IPS DF 4.7 (cell line): ENCODE measurements at regions not wholly inside any gene's neighbourhood (a gene's known extent, or its start where the extent isn't known, plus 50 kb on each side); places are given as distances from the start of the nearest gene placed in this dataset.

Source experiments
- DNase-seq: peaks from one replicate; pipeline ENCODE4 v3.0.0-alpha.2; 2013; ENCODE audit warnings: low spot score; ENCODE audit errors: extremely low read depth

GRCh38 chr15:70212286-70212962, 114.7 kb upstream of the TLE3 start:
- DNase-seq = no peak

DNA sequence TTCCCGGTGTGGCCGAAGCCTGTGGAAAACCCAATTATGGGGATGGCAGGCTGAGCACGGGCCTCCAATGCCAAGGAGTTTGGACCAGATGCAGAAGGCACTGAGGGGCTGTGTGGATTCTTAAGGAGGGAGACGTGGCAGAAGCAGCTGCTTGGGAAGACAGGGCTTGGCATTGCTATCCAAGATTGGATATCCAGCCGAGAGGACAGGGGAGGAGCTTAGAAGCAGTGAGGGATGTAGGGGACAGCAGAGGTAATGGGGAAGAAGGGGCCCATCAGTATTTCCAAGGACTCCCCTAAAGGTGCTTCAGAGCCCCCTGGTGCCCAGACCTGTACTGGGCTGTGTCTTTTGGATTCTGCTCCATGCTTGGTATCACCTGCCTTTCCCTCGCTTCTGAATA, 112.8 kb upstream of the TLE3 start:
- DNase-seq = no peak

GRCh38 chr15:70210076-70210475, 112.4 kb upstream of the TLE3 start:
- no peak for DNase-seq

GRCh38 chr15:70209499-70209898, 111.8 kb upstream of the TLE3 start:
- no peak for DNase-seq

DNA sequence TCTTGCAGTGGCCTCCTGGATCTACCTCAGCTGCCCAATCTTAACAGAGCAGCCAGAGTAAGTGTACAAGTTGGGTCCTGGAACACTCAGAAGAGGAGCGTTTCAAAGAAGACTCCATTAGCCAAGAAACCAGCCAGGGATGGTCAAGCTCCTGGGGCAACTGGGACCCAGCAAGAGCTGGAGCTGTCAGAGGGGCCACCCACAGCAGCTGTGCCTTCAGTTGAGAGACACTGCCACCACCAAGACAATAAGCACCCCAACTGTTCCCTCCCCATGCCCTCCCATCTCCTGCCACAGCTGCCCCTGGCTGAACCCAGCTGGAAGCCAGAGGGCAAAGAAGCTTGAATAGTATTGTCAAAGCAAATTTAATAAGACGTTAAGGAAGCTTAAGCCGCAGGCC, 110.6 kb upstream of the TLE3 start:
- DNase-seq = no peak

- DNase-seq = no peak
These were observed 109.0 kb upstream of the TLE3 start for GRCh38 chr15:70206668-70207067.

GRCh38 chr15:70204652-70205051, 106.9 kb upstream of the TLE3 start:
- DNase-seq = no peak

DNA sequence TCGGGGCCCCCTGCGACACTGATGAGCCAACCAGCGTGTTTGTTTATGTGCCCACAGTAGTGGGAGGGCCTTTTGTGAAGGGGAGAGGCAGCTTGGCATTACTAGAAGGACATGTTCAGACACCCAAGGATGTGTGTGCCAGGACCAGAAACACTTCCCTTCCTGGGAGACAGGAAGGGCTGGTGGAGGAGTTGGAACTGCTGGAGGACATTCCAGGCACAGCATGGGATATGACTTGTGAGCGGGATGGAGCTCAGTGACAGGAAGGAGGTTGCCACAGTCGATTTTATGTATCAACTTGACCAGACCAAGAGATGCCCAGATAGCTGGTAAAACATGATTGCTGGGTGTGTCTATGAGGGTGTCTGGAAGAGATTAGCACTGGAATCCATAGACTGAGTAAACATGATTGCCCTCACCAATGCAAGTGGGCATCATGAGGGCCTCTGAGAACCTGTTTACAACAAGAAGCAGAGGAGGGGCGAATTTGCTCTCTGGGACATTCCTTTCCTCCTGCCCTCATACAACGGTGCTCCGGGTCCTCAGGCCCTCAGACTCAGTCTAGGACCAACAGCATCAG, 106.4 kb upstream of the TLE3 start:
- no peak for DNase-seq

DNA sequence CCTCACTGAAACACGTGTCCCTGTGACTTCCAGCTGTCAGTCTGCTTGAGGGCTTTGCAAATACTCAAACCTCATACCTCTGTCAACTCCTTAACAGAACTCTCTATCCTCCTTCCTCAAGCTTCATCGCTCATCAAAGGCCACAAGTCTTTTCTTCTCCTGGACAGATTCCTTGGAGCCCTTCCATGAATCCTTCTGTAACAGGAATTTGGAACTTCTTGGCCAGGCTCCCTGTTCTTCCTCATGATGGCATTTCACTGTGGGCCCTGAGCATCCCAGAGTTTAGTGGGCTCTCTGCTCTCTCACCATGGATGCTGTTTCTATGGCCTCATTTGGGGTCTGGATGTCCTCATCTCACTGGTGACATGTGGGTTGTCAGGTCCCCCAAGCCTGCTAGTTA, 105.0 kb upstream of the TLE3 start:
- DNase-seq = no peak

DNA sequence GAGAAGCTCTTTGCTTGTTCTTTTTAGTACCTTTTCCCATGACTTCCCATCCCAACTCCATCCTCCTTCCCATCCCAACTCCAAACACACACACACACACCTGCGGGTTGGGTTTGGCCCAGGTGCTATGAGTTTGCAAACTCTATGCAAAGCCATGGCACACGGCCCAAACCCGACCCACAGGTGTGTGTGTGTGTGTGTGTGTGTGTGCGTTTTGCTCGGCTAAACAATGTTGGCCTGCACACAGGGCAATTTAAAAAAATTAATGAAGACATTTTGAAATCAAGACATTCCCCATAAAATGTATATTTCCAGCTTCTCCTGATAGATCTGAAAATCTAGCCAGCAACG, 103.7 kb upstream of the TLE3 start:
- DNase-seq = no peak

DNA sequence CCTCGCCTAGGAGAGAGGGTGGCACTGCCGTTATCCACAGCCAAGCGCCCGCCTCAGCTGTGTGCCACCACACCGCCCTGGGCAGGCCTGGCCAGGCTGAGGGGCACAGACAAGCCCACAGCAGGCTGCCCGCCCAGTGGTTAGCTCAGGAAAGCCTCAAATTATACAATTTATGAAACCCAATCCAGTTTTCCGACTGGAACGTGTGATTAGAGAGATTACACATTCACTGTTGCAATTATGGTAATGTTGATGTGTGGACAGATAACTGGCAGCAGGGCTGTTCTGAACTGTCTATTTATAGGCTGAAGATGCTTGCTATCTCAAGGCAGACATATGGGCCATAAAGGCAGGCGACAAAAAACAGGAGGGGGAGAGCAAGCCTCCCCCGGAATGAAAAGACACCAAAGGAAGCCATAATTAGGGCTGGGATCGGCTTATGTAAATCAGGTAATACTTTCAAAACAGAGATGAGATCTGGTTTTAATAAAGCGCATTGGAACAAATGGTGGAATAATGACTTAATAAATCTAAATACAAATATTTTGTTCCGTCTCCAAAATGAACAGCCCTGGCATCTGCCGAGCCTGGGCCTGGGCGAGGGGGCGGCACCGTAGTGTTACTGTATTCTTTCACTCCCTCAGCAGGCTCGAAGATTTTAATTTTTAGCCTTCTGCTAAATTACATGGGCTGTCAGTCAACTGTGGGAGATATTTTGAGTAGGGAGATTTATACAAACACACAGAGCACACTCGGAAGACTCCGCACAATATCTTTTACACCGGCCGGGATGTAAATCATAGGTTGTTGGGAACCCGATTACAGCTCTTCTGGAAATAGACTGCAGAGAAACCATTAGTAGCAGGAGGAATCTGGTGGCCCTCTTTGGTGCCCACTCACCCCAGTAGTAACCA, 103.1 kb upstream of the TLE3 start:
- no peak for DNase-seq

DNA sequence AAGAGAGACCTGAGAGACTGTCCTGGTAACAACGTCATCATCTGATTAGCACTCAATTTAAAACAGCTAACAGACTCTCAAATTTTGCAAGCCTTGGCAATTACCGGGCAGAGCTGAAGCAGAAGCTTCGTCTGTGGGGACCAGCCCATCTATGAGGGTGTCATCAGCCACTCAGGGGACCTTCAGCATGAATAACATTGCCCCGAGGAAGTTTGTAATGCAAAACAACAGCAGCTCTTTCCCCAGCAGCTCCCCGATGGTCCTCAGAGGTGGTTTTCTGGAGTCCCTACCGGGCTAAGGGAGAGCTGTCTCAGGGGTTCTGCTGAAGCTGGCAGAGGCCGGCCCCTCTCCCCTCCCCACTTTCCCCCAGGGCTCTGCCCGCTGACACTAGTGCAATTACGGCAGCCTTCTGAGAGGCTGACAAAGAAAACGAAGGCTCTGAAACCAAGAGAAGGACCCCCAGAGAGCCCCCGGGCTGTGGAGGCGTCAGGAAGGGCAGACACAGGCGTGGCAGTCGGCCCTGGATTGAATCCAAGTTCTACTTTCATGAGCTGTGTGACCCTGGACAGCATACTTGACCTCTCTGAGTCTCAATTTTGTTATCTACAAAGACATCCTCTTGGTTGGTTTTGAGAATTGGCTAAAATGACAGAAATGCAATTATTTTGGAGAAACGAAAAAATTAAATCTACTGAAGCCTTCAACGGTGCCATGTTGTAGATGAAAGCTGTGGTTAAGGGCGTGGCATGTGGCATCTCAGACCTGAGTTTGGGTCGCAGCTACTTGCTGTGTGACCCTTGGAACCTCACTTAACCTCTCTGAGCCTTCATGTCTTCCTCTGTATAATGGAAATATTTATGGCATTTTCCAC, 102.1 kb upstream of the TLE3 start:
- no peak for DNase-seq

GRCh38 chr15:70199124-70199482, 101.4 kb upstream of the TLE3 start:
- DNase-seq = no peak

- no peak for DNase-seq
These were observed 100.9 kb upstream of the TLE3 start for GRCh38 chr15:70198441-70199123.

- no peak for DNase-seq
These were observed 100.2 kb upstream of the TLE3 start for GRCh38 chr15:70197945-70198361.

DNA sequence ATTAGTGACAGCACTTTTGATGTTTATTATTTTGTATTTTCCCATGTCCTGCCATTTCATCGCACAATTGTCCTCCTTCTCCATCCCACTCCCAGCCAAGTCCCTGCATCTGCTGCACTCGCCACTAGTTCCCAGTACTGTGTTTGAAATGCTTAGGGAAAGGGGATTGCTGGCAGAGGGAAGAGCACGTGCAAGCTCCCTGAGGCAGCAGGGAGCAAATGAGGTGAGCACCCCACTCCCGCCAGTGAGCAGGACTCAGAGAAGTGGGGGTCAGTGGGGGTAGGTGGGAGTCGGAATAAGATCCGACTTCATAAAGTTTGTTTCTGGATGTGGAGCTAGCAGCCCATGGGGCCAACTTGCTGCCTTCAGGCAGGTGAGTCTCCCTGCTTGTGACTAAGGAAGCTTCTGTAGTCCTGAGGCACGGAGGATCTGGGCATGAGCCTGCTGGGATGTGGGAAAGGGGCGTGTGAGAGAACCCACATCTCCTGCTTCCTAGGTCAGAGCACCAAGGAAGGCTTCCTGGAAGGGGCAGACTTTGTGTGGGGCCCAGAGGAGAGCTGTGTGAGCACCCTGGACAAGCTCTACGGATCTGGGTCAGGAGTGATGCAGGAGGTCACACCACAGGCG, 99.7 kb upstream of the TLE3 start:
- DNase-seq = no peak

- peak; percentile 68 for DNase-seq
These were observed 98.9 kb upstream of the TLE3 start for GRCh38 chr15:70196372-70197316.

- no peak for DNase-seq
These were observed 98.0 kb upstream of the TLE3 start for GRCh38 chr15:70195587-70196305.

GRCh38 chr15:70195171-70195570, 97.5 kb upstream of the TLE3 start:
- DNase-seq = no peak
